HEK293T (cell line): ENCODE measurements at regions not wholly inside any gene's neighbourhood (a gene's known extent, or its start where the extent isn't known, plus 50 kb on each side); places are given as distances from the start of the nearest gene placed in this dataset.

Source experiments
- ARNT ChIP-seq: fragments of 450-650 bp; IDR thresholded peaks from 2 replicates; pipeline ENCODE4 v1.6.1; 2017; ENCODE audit warnings: mild to moderate bottlenecking
- BHLHE40 ChIP-seq: fragments of 450-650 bp; IDR thresholded peaks from 2 replicates; pipeline ENCODE4 v1.6.1; 2016; ENCODE audit warnings: mild to moderate bottlenecking, moderate library complexity, borderline replicate concordance
- ELF4 ChIP-seq: fragments of 450-650 bp; IDR thresholded peaks from 2 replicates; pipeline ENCODE4 v1.6.1; 2017; ENCODE audit warnings: antibody characterized with exemption
- FOXA1 ChIP-seq: fragments of 450-650 bp; IDR thresholded peaks from 2 replicates; pipeline ENCODE4 v1.6.1; 2016; ENCODE audit warnings: mild to moderate bottlenecking
- FOXK2 ChIP-seq: fragments of 450-650 bp; IDR thresholded peaks from 2 replicates; pipeline ENCODE4 v1.6.1; 2016; ENCODE audit warnings: mild to moderate bottlenecking
- LEF1 ChIP-seq: fragments of 450-650 bp; IDR thresholded peaks from 2 replicates; pipeline ENCODE4 v1.6.1; 2017; ENCODE audit warnings: mild to moderate bottlenecking, borderline replicate concordance
- NFRKB ChIP-seq: fragments of 450-650 bp; IDR thresholded peaks from 2 replicates; pipeline ENCODE4 v1.6.1; 2016; ENCODE audit warnings: mild to moderate bottlenecking, moderate library complexity
- SP1 ChIP-seq: fragments of 450-650 bp; IDR thresholded peaks from 2 replicates; pipeline ENCODE4 v1.6.1; 2017
- SUZ12 ChIP-seq: fragments of 450-650 bp; IDR thresholded peaks from 2 replicates; pipeline ENCODE4 v1.6.1; 2016; ENCODE audit warnings: mild to moderate bottlenecking
- TARDBP ChIP-seq: fragments of 450-650 bp; IDR thresholded peaks from 2 replicates; pipeline ENCODE4 v1.6.1; 2016
- ZNF384 ChIP-seq: fragments of 450-650 bp; IDR thresholded peaks from 2 replicates; pipeline ENCODE4 v1.6.1; 2016

DNA sequence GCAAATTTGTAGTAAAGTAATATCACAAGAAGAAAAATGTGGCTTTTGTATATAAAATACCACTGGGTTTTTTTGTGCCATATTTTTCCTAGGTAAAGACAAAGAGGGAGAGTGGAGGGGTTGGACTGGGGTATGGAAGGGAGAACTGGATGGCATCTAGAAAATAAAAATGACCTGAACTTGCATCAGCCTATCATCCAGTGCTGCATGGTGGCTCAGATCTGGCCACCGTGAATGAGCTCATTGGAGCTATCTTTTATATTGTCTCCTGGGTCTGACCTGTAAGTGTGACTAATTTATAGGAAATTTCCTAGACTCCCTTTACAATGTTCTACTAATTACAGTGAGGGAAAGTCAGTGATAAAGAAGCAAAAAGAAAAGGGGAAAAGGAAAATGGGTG lies 369.0 kb downstream of the TMEM182 start:
- TF ChIP-seq NFRKB (no peak), BHLHE40 (no peak), TARDBP (no peak), ELF4 (no peak), ARNT (no peak), SUZ12 (no peak), SP1 (no peak), LEF1 (no peak), FOXA1 (no peak), FOXK2 (no peak), ZNF384 (no peak)
